EL (cell line): ENCODE measurements at regions not wholly inside any gene's neighbourhood (a gene's known extent, or its start where the extent isn't known, plus 50 kb on each side); places are given as distances from the start of the nearest gene placed in this dataset.
"Not testable (repeated sequence)": the region's sequence is repeated elsewhere in the genome, so short reads cannot be mapped to it uniquely, and the experiment has no call there.

Source experiments
- DNase-seq: peaks from one replicate; pipeline ENCODE4 v3.0.0-alpha.2; 2016

DNA sequence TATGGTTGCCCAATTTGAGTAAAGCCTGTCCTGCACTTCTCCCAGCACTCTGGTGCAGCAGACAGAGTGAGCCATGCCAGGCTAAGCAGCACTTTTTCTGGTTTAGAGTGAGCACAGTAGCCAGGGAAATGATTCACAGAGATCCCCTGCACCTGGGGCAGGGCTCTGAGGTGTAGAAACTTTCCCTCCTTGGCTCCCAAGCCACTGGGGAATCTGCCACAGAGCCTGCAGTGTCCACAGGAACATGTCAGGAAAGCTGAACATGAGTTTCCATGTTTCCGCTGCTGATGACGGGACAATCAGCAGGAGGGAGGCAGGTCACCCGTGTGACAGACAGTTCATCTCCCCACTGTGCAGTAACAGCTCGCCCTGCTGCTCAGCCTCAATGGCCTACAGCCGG lies 429.9 kb upstream of the B3GAT1 start:
- no peak for DNase-seq

DNA sequence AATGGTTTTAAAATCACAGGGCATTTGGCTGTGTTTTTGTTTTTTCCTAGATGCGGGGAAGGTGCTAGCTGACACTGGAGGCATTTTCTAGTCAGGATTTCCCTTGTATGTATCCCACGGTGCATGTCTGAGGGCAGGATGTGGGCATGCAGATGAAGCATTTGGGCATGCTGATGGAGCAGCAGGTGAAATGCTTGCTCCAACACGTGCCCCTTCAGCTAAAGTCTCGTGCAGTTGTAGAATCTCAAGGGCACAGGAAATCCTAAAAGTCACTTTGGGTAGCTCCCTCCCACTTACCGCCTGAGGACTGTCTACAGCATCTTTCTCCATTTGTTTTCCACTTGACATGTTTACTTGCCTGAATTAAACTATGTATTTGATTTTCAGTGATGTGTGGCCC lies 429.4 kb upstream of the B3GAT1 start:
- DNase-seq, result no peak

DNA sequence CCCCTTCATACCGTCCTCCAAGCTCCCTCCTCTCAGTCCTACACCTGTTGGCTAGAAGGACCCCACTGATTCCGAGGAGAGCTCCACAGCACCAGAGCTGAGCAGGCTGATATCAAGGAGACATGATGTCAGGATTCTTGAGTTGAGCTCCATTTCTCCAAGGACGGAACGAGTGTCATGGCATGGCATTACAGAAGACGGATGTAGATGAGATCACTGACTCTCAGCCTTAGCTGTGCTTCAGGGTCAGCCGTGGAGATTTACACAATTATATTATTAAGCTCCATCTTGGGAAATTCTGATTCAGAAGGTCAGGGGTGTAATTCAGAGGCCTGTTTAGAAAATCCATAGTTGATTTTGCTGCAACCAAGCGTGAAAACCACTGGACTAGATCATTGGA lies 428.9 kb upstream of the B3GAT1 start:
- no peak for DNase-seq

DNA sequence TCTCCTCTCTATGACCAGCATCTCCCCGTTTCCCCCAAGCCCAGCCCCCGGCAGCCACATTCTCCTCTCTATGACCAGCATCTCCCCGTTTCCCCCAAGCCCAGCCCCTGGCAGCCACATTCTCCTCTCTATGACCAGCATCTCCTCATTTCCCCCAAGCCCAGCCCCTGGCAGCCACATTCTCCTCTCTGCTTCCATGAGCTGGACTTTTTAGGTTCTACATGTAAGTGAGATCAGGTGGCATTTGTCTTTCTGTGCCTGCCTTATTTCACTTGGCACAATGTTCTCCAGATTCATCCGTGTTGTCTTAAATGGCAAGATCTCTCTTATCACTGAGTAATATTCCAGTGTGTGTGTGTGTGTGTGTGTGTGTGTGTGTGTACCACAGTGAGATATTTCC lies 428.1 kb upstream of the B3GAT1 start:
- not testable (repeated sequence) for DNase-seq

DNA sequence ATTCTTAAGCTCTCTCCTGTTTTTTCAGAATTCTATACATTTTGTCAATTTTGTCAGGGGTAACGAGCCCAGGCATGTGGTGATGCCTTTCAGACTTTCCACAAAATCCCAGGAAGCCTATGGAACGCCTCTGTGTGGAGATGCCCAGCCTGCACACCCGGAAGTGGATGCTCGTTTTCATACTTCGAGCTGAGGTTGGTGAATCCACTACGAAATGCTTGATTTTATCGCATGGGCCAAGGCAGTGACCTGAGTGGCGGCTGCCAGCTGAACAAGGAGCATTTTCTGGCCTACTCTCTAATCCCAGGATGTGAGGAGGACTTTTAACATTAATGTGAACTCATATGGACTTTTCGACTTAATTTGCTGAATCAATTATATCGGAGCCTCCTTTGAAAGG lies 426.7 kb upstream of the B3GAT1 start:
- no peak for DNase-seq

DNA sequence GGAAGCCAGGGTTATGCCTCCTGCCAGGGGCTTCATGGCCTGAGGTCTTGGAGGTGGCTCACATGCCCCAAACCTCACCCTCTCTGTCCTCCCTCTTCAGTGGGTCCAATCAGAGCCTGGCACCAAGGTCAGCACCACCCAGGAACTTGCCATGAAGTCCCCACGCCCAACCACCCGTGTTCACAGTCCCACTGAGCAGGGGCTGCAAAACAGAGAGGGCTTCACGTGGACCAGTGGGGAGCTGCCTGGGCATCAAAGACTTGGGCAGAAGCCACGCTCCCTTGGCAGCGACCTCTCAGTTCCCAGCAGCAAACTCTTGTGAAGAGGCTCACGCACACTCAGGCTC lies 425.8 kb upstream of the B3GAT1 start:
- DNase-seq, result no peak

DNA sequence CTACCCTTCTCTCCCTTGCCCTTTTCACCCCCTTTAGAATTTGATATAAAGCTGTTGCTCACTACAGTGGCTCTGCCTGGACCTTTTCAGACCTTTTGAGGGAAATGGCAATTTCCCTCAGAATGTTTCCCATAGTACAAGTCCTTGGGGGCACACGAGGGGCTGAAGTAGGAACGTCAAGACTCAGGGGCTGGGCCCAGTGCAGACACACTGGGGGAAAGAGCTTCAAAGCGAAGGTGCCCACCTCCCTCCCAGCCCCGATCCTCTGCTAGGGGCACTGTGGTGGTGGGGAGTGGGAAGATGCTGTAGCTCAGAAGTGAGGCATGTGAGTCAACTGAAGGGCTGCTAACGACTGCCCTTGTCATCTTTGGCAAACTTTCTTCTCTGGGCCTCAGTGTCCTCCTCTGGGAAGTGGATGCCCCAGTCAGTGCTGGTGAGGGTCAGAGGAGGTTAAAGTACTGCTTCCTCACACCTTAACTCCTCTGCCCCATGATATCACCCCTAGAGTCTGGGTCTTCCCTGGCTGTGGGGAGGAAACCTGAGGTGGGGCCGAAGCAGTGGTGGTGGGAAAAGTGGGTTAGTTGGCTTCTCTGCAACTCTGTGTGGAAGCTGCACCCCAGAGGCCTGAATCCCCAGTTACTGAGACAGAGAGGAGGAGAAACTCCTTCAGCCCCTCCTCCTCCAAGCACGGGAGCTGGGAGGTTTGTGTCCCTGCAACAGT lies 425.3 kb upstream of the B3GAT1 start:
- DNase-seq, result no peak

DNA sequence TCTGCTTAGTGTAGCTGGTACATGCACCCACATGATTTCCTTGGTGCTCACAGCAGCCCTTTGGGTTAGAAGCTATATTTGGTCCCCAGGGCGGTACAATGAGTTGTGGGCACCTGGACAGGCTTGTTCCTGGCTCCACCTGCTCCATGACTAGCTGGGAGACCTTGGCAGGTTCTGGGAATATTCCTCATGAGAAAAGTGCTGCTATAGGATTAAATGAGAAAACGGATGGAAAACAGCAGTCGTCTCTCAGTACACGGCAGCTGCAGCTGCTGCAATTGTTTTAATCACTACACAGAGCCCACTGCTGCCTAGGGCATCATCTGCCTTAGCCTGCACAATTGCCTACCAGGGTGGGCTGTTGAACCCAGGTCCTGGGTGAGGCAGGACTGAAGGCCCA lies 424.5 kb upstream of the B3GAT1 start:
- no peak for DNase-seq

DNA sequence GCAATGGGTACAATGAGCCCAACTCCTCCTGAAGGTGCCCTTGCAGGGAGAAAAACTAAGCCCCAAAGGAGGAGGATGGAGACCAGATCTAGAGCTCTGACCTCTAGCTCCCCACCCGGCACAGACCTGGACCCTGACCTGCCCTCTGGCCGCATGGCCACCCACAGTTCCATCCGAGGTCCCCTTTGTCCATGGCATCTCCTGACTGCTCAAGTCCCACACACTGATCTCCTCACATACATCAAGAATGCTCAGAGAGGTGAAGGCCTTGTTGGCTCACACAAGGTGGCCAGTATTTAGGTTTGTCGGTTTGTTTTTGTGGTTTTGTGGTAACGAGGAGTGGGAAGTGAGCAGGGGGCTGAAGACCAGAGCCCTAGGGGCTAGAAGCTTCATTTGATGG lies 423.5 kb upstream of the B3GAT1 start:
- DNase-seq, result no peak

DNA sequence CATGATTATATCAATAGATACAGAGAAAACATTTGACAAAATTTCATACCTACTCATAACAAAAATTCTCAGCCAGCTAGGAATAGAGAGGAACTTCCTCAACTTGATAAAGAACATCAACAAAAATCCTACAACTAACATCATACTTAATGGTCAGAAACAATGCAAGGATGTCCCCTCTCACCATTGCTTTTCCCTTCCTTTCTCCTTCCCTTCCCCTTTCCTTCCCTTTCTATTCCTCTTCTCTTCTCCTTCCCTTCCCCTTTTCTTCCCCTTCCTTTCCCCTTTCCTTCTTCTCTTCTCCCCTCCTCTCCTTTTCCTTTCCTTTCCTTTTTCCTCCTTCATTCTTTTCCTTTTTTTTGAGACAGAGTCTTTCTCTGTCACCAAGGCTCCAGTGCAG lies 418.3 kb upstream of the B3GAT1 start:
- DNase-seq, result no peak

DNA sequence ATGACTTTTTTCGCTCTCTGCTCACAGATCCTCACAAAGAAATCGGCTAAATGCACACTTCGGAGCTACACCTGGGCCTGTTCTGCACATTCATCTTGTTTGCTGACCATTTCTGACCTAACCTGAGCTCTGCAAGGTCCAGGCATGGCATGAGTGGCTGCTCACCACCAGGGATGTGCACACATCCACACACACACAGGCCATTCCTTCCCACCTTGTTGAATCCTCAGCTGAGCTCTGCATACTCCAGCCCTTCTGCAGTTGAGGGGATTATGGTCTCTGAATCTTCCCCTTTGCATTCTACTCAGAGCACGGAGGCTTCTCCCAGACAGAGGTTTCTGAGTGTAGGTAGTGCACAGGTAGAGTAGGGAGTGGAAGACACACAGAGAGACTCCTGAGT lies 411.9 kb upstream of the B3GAT1 start:
- DNase-seq, result no peak

DNA sequence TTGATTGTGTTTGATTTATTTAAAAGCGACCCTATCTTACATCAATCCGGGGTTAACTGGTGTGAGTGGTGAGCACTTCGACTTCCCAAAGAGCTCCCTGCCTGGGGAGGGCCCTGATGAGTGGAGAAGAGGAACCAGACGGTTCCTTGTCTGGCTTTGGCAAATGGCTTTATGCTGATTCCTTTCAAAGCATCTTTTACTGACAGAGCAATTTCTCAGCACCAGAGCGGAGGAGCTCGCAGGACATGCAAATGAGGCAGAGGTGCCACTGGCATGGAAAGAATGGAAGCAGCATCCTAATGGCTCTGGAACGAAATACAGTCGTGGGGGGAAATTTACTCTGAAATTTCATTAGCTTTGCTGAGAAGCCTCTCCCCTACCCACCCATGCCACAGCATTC lies 410.9 kb upstream of the B3GAT1 start:
- no peak for DNase-seq

DNA sequence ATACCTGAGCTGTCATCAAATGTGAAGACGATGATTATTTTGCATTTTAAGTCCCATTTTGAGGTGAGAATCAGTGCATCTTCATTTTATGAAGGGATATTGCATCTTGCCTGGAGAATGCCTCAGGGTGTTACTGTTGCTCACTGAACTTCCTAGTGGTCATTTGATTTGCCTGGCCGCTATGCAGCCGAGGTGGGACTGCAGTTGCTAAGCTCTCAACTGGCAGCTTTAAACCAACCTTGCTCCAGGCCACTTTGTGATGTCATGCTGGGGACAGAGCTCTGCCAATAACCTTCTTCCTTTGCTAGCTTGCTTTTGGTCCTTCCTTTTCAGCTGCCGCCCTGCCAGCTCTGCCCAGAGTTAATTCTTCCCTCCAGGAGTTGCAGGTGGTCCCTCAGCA lies 409.4 kb upstream of the B3GAT1 start:
- no peak for DNase-seq

DNA sequence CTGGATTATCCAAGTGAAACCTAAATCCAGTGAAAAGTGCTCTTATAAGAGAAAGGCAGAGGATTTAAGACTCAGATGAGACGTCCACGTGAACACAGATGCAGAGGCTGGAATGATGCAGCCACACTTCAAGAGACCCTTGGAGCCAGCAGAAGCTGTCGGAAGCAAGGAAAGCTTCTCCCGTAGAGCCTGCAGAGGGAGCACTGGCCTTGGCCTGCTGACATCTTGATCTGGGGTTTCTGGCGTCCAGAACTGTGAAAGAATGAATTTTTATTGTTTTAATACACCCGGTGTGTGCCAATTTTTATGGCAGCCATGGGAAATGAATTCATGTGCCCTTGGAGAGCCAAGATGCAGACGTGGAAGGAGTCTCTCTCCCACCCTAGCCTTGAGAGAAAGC lies 407.0 kb upstream of the B3GAT1 start:
- no peak for DNase-seq

DNA sequence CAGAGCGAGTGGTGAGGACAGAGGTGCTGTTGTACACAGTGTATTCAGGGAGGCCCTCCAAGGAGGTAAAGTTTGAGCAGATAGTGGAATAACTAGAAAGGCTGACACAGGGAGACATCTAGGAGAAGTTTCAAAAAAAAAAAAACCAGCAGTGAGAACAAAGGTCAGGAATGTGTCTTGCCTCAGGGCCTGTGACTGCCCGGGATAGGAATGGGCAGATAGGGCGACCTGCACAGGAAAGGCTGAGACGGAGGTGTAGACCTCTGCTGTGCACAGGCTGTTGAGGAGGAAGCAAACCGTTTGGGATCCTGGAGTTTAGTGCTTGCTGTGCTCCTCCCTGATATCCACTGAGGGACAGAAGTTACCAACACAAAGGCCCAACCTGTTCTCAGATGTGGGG lies 406.5 kb upstream of the B3GAT1 start:
- no peak for DNase-seq

DNA sequence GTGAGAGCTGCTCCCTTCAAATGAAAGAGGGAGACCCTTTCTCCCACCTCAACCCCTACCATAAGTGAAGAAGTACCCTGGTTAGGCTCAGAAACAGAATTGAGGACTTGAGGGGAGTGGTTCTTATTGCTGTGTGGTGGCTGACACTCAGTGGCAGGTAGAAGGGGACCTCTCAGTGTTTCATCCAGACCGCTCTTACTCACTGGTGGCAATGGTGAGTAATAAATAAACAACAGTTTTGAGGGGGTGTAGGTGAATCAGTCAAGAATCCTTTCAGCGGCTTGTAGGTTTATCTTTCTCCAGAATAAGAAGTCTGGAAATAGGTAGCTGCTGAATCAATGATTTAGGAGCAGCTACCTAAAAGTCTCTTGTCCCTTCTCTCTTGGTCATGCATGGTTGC lies 403.4 kb upstream of the B3GAT1 start:
- DNase-seq, result no peak

DNA sequence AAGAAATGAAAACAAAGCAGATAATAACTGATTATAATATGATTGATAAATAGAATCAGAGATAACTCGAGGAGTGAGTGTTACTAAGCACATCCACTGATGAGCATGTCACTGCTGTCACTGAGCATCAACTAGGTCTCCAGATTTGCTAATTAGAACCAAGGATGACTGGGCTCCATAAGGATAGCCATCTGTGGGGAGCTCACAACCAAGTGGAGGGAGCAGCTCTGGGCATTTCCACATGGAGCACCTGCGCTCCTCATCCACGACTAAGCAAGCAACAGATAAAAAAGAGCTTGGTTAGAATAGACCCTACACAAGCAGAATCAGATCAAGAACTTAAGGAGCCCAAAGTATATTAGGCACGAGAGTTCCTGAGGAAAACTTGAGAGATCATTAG lies 396.0 kb upstream of the B3GAT1 start:
- no peak for DNase-seq

DNA sequence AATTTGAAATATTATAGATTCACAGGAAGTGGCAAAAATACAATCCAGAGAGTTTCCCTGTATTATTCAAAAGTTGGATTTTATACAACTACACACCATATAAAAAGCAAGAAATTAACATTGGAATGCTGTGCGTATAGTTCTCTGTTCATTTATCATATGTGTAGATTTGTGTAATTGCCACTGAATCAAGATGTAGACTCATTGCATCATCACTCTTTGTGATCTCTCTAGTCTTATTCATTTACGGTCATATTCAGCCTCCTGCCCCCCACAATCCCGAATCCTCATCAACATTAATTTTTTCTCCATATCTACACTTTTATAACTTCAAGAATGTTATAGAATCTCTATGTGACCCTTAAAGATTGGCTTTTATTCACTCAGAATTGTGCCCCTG lies 390.6 kb upstream of the B3GAT1 start:
- DNase-seq, result no peak

DNA sequence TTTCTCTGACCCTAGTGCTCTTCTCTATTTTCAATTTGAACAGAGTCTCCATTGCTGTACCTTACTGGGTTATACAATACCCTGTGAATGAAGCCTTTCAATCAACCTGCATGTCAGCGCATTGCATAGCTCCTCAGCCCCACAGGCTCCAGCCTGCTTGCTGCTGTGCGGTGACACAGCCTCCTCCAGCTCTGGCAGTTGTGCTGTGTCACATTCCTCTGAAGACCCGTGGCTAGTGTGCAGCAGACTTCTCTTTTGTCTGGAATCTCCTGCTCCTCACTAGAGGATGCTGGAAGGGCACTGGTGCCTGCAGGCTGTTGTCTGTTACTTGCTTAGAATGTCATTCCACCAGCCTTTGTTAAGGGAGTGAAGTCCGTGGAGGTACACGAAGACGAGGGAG lies 390.1 kb upstream of the B3GAT1 start:
- no peak for DNase-seq

DNA sequence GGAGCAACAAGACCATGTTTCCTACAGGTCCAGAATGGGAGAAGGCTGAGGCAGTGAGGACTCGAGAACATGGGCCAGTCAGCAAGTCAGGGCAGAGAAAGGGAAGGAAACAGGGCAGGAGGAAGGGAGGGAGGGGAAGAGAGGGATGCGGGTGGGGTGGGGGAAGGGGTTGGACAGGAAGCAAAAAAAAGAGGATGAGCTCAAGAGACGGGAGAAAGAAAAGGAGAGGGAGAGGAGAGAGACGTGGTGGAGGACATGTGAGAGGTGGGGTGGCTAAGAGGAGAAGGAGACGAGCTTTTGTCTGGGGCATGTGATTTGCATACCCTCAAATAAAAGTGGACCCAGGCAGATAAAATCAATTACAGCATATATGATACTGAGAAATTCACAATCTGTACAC lies 389.5 kb upstream of the B3GAT1 start:
- DNase-seq, result no peak

DNA sequence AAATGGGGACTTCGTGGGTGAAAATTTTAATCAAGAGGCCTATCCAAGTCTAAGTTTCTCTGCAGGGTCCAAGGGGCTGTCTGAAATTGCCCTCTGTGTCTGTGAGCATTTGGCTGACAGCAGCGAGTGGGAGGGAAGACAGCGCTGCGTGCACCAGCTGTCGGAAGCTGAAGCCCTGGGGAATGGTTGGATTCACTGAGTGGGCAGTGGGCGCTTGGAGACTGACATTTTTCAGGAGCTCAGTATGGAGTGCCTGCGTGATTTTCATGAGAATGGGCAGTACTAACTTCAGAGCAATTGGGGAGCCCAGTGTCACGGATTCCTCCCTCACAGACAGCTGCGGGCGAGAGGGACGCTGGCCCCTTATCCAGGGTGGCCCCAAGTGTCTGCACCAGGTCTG lies 388.8 kb upstream of the B3GAT1 start:
- no peak for DNase-seq

DNA sequence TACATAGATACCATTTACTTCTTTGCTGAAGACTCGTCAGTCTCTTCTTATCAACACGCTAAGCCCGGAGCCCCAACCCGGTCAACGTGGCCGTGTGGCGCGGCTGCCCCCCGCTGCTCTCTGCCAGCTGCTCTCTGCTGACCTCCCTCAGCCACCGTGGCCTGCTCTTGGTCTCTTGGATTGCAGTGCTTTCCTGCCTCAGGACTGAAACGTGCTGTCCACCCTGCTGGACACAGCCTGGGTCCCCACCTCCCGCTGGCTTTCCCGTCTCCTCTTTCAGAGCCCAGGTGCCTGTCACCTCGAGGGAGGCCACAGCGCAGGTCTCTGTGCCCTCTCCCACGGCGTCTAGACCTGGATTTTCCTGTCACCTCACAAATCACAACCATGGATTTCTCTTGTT lies 388.1 kb upstream of the B3GAT1 start:
- DNase-seq, result no peak

DNA sequence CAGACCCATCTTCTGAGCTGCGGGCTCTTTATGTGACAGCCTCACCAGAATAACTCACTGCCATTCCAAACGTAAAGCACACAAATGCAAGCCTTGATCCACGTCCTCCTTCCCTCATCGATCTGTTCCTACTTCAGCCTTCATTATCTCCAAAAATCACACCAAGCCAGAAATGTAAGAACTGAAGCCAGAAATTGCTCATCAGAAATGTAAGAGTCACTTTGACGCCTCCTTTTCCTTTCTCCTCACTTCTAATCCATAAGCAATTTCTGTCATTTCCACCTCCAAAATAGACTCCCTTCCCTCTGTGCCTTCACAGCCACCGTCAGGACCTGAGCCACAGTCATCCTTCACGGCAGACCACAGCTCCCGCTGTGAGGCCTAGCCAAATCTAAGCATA lies 387.3 kb upstream of the B3GAT1 start:
- no peak for DNase-seq

DNA sequence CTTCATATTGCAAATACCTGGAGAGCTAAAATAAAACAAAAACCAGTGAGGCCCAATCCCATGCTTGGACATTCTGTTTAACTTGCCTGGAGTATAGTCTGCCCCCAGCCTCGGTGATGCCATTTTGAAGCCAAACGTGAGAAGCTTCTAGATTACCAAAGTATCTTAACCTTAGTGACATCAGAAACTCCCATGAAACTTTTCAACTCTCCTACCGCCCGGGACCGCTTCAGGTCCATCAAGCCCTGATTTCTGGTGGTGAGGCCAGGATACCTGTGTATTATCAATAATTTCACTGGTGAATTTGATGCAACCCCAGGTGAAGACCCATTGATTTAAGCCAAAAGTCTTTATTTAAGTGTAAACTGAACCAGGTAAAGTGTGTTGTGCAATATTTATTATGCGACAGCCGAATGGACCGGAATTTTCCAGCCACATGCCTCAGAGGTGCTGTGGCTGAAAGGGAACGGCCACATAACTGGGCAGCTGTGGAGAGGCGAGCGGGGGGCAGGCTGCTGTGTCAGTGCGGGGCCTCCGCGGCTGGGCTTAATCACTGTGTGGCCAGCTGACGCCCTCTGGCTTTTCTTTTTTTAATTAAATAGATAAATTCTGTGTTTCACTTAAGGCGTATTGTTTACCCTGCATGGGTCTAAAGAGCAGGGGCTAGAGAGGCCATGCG lies 385.5 kb upstream of the B3GAT1 start:
- DNase-seq, result no peak

DNA sequence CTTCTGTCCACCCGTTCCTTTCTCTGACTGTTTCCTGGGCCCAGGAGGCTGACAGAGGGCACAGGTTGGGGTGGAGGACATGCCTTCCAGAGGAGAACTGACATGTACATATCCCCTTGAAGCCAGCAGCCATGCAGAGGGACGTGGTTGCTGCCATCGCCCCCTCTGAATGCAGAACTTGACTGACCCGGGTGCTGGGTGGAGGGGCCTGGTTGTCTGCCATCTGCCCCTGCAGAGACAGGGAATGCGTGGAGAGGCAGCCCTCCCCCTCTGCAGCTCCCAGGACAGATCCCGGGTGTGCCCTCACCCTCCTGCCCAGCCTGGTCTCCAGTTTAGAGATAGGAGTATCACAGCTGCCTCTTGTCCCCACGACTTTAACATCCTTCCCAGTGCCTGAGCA lies 383.0 kb upstream of the B3GAT1 start:
- DNase-seq, result no peak
